HG03439 (cell line): ENCODE measurements at regions not wholly inside any gene's neighbourhood (a gene's known extent, or its start where the extent isn't known, plus 50 kb on each side); places are given as distances from the start of the nearest gene placed in this dataset.

Experiments used
- ATAC-seq: cut with Tn5 transposase; IDR thresholded peaks from one replicate; pipeline ENCODE4 v1.9.1; 2021; ENCODE audit warnings: mild to moderate bottlenecking, moderate library complexity; ENCODE audit not compliant: unreplicated experiment

GRCh38 chr2:118301248-118301647, 213.0 kb downstream of the INSIG2 start:
- no peak for ATAC-seq

- ATAC-seq = no peak
Measured at GRCh38 chr2:118300832-118301231, 212.6 kb downstream of the INSIG2 start.

GRCh38 chr2:118296663-118297062, 208.4 kb downstream of the INSIG2 start:
- ATAC-seq = no peak

GRCh38 chr2:118295592-118296390, 207.5 kb downstream of the INSIG2 start:
- ATAC-seq = no peak

- no peak for ATAC-seq
Measured at GRCh38 chr2:118294063-118294462, 205.8 kb downstream of the INSIG2 start.

- ATAC-seq = no peak
Measured at GRCh38 chr2:118292991-118293390, 204.7 kb downstream of the INSIG2 start.

- no peak for ATAC-seq
Measured at GRCh38 chr2:118291251-118291880, 203.1 kb downstream of the INSIG2 start.

- no peak for ATAC-seq
Measured at GRCh38 chr2:118290411-118291250, 202.4 kb downstream of the INSIG2 start.

GRCh38 chr2:118279005-118279404, 190.7 kb downstream of the INSIG2 start:
- no peak for ATAC-seq

- no peak for ATAC-seq
Measured at GRCh38 chr2:118278046-118278445, 189.8 kb downstream of the INSIG2 start.

GRCh38 chr2:118274841-118275510, 186.7 kb downstream of the INSIG2 start:
- no peak for ATAC-seq

GRCh38 chr2:118272391-118272790, 184.1 kb downstream of the INSIG2 start:
- no peak for ATAC-seq

- no peak for ATAC-seq
Measured at GRCh38 chr2:118269408-118270051, 181.3 kb downstream of the INSIG2 start.

- no peak for ATAC-seq
Measured at GRCh38 chr2:118268268-118268667, 180.0 kb downstream of the INSIG2 start.

- no peak for ATAC-seq
Measured at GRCh38 chr2:118265873-118266455, 177.7 kb downstream of the INSIG2 start.

- ATAC-seq = no peak
Measured at GRCh38 chr2:118264232-118264990, 176.1 kb downstream of the INSIG2 start.

- no peak for ATAC-seq
Measured at GRCh38 chr2:118257696-118258095, 169.4 kb downstream of the INSIG2 start.

GRCh38 chr2:118255771-118256372, 167.6 kb downstream of the INSIG2 start:
- no peak for ATAC-seq

GRCh38 chr2:118255301-118255700, 167.0 kb downstream of the INSIG2 start:
- no peak for ATAC-seq
